Motor neuron (in vitro differentiated cells): ENCODE measurements at regions not wholly inside any gene's neighbourhood (a gene's known extent, or its start where the extent isn't known, plus 50 kb on each side); places are given as distances from the start of the nearest gene placed in this dataset.

Source experiments
- ATAC-seq, 8 experiments: fragments of 200-7000 bp; cut with Tn5 transposase; replicated peaks in 6 of 8; 2 replicates each; pipeline ENCODE4 v1.8.0; 2021; ENCODE audit warnings: mild to moderate bottlenecking in 8 of 8, moderate library complexity in 8 of 8
- H3K27ac ChIP-seq, 2 donors: fragments of 250-450 bp; sonication (Bioruptor Pico); 2 replicates each; pipeline ENCODE4 v1.9.0; 2021; ENCODE audit warnings: antibody characterized with exemption in 2 of 2, mild to moderate bottlenecking in 2 of 2, moderate library complexity in 1 of 2
- H3K4me1 ChIP-seq, 2 donors: fragments of 250-450 bp; sonication (Bioruptor Pico); replicated peaks in 1 of 2; 2 replicates each; pipeline ENCODE4 v1.6.1; 2021; ENCODE audit warnings: antibody characterized with exemption in 2 of 2, mild to moderate bottlenecking in 2 of 2, moderate library complexity in 1 of 2
- H3K4me3 ChIP-seq, 5 donors: fragments of 250-450 bp; sonication (Bioruptor Pico); 2 replicates each; pipeline ENCODE4 v1.9.0; 2021; ENCODE audit warnings: antibody characterized with exemption in 5 of 5, mild to moderate bottlenecking in 5 of 5, moderate library complexity in 4 of 5
- WGBS, 10 experiments: fragments of 450-650 bp; shearing (Covaris generic); methylation state at CpG; one replicate each; pipeline ENCODE4 v1.0.0; 2022; 5-methylcytosine and 5-hydroxymethylcytosine counted together
- in situ Hi-C, 9 experiments: fragments of 400-800 bp; cut with MboI; loops; one replicate each; pipeline ENCODE4 v1.15.0; 2021; ENCODE audit warnings: low sequenced_read_pairs in 9 of 9, low pct_unique_long_range_greater_than_20kb in 2 of 9; ENCODE audit not compliant: unreplicated experiment in 9 of 9

GRCh38 chr13:72405441-72405840 lies 322.0 kb downstream of the MZT1 start:
- no peak overlapping the region for H3K27ac ChIP-seq
- WGBS, 10 experiments: 0 to 64% methylated on average over 1 of the region's 1 CpG; no CpG with 5 or more reads in 8 of the 10 experiments
- ATAC-seq: no peak
- in situ Hi-C loops: loop anchor here in 1 of 9 experiments (25.0 kb wide), 1 partner anchor 107 kb away; no protein-coding TSS in a partner anchor
- H3K4me3 ChIP-seq: no peak overlapping the region
- H3K4me1 ChIP-seq: peaks cover 0 to 13% of the 10 kb centered on the region in 2 donors

- WGBS, 10 experiments: 0 to 93% (median 52%) methylated on average over 1 to 3 of the region's 3 CpGs
- in situ Hi-C loops: loop anchor here in 1 of 9 experiments (25.0 kb wide), 1 partner anchor 109 kb away; no protein-coding TSS in a partner anchor
- Histone ChIP-seq H3K4me1 (peaks cover 0 to 13% of the 10 kb centered on the region in 2 donors), H3K27ac (no peak overlapping the region), H3K4me3 (no peak overlapping the region)
- peak in 1 of 8 experiments; percentile 13 for ATAC-seq
Observed at GRCh38 chr13:72403396-72404010, 323.9 kb downstream of the MZT1 start.

GRCh38 chr13:72400856-72401255 lies 326.6 kb downstream of the MZT1 start:
- WGBS, 10 experiments: 0 to 100% (median 95%) methylated on average over 1 to 3 of the region's 3 CpGs; no CpG with 5 or more reads in 2 of the 10 experiments
- Histone ChIP-seq H3K4me3 (no peak overlapping the region), H3K27ac (no peak overlapping the region), H3K4me1 (peaks cover 0 to 13% of the 10 kb centered on the region in 2 donors)
- ATAC-seq: no peak
- in situ Hi-C loops: loop anchor here in 1 of 9 experiments (25.0 kb wide), 1 partner anchor 111 kb away; no protein-coding TSS in a partner anchor

- H3K4me3 ChIP-seq: no peak overlapping the region
- in situ Hi-C loops: no loop called here
- WGBS, 10 experiments: 0 to 100% (median 83%) methylated on average over 2 to 4 of the region's 4 CpGs
Observed at GRCh38 chr13:72399351-72399750, 328.1 kb downstream of the MZT1 start.

GRCh38 chr13:72397265-72397664 lies 330.2 kb downstream of the MZT1 start:
- no peak overlapping the region for H3K4me3 ChIP-seq
- no peak for ATAC-seq
- in situ Hi-C loops: no loop called here
- no peaks in the 10 kb centered on the region for H3K4me1 ChIP-seq
- 0 to 100% (median 50%) methylated on average over 1 of the region's 1 CpG; no CpG with 5 or more reads in 3 of the 10 experiments for WGBS, 10 experiments
- H3K27ac ChIP-seq: no peak overlapping the region

More at GRCh38 chr13:72399351-72399750, 328.1 kb downstream of the MZT1 start:
- ATAC-seq: no peak
- peaks cover 0 to 13% of the 10 kb centered on the region in 2 donors for H3K4me1 ChIP-seq
- H3K27ac ChIP-seq: no peak overlapping the region

GRCh38 chr13:72390909-72391308 lies 336.5 kb downstream of the MZT1 start:
- in situ Hi-C loops: no loop called here
- Histone ChIP-seq H3K27ac (no peak overlapping the region), H3K4me3 (no peak overlapping the region), H3K4me1 (peaks cover 0 to 12% of the 10 kb centered on the region in 2 donors)
- WGBS, 10 experiments: 10 to 100% (median 82%) methylated on average over 1 to 4 of the region's 4 CpGs
- ATAC-seq: no peak

- in situ Hi-C loops: no loop called here
- Histone ChIP-seq H3K4me3 (no peak overlapping the region), H3K4me1 (peaks cover 4 to 14% of the 10 kb centered on the region in 2 donors), H3K27ac (no peak overlapping the region)
- WGBS, 10 experiments: 19 to 100% (median 78%) methylated on average over 1 to 5 of the region's 5 CpGs
- peak in 2 of 8 experiments; percentile 12 to 39 for ATAC-seq
Observed at GRCh38 chr13:72386138-72386684, 341.2 kb downstream of the MZT1 start.

GRCh38 chr13:72384879-72385278 lies 342.6 kb downstream of the MZT1 start:
- ATAC-seq: no peak
- H3K4me1 ChIP-seq: peaks cover 4 to 14% of the 10 kb centered on the region in 2 donors
- no peak overlapping the region for H3K27ac ChIP-seq
- 20 to 100% (median 65%) methylated on average over 1 to 5 of the region's 5 CpGs for WGBS, 10 experiments
- in situ Hi-C loops: no loop called here
- no peak overlapping the region for H3K4me3 ChIP-seq

- 0 to 100% (median 80%) methylated on average over 1 to 4 of the region's 4 CpGs for WGBS, 10 experiments
Observed at GRCh38 chr13:72384186-72384823, 343.1 kb downstream of the MZT1 start.

GRCh38 chr13:72383646-72384045 lies 343.8 kb downstream of the MZT1 start:
- H3K27ac ChIP-seq: no peak overlapping the region
- H3K4me3 ChIP-seq: no peak overlapping the region
- H3K4me1 ChIP-seq: peaks cover 4 to 14% of the 10 kb centered on the region in 2 donors
- in situ Hi-C loops: no loop called here
- no peak for ATAC-seq

More at GRCh38 chr13:72384186-72384823, 343.1 kb downstream of the MZT1 start:
- Histone ChIP-seq H3K4me1 (peaks cover 4 to 14% of the 10 kb centered on the region in 2 donors), H3K27ac (no peak overlapping the region), H3K4me3 (no peak overlapping the region)
- in situ Hi-C loops: no loop called here
- no peak for ATAC-seq

GRCh38 chr13:72379581-72379980 lies 347.8 kb downstream of the MZT1 start:
- 17 to 100% (median 89%) methylated on average over 1 to 4 of the region's 4 CpGs; no CpG with 5 or more reads in 3 of the 10 experiments for WGBS, 10 experiments
- Histone ChIP-seq H3K4me3 (no peak overlapping the region), H3K27ac (no peak overlapping the region), H3K4me1 (peaks cover 0 to 4% of the 10 kb centered on the region in 2 donors)
- no peak for ATAC-seq
- in situ Hi-C loops: no loop called here

GRCh38 chr13:72368031-72368430 lies 359.4 kb downstream of the MZT1 start:
- WGBS, 10 experiments: 0 to 80% (median 20%) methylated on average over 1 of the region's 1 CpG; no CpG with 5 or more reads in 4 of the 10 experiments
- no peak for ATAC-seq
- in situ Hi-C loops: no loop called here

GRCh38 chr13:72346716-72347115 lies 380.7 kb downstream of the MZT1 start:
- no peak overlapping the region for H3K4me3 ChIP-seq
- ATAC-seq: no peak
- WGBS, 10 experiments: 0 to 69% (median 64%) methylated on average over 2 to 5 of the region's 5 CpGs
- in situ Hi-C loops: no loop called here
- no peaks in the 10 kb centered on the region for H3K4me1 ChIP-seq
- no peak overlapping the region for H3K27ac ChIP-seq

More at GRCh38 chr13:72368031-72368430, 359.4 kb downstream of the MZT1 start:
- Histone ChIP-seq H3K4me1 (peaks cover 0 to 9% of the 10 kb centered on the region in 2 donors), H3K4me3 (no peak overlapping the region), H3K27ac (no peak overlapping the region)
